ENCODE measurements at regions not wholly inside any gene's neighbourhood (a gene's known extent, or its start where the extent isn't known, plus 50 kb on each side); places are given as distances from the start of the nearest gene placed in this dataset.

- no peak for TF ChIP-seq EP300 (IDR thresholded peaks at IDR 0.05)
- TF ChIP-seq POLR2A (IDR thresholded peaks at IDR 0.05), result no peak
- TF ChIP-seq, protein P1, sequence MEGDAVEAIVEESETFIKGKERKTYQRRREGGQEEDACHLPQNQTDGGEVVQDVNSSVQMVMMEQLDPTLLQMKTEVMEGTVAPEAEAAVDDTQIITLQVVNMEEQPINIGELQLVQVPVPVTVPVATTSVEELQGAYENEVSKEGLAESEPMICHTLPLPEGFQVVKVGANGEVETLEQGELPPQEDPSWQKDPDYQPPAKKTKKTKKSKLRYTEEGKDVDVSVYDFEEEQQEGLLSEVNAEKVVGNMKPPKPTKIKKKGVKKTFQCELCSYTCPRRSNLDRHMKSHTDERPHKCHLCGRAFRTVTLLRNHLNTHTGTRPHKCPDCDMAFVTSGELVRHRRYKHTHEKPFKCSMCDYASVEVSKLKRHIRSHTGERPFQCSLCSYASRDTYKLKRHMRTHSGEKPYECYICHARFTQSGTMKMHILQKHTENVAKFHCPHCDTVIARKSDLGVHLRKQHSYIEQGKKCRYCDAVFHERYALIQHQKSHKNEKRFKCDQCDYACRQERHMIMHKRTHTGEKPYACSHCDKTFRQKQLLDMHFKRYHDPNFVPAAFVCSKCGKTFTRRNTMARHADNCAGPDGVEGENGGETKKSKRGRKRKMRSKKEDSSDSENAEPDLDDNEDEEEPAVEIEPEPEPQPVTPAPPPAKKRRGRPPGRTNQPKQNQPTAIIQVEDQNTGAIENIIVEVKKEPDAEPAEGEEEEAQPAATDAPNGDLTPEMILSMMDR (IDR thresholded peaks at IDR 0.05), result no peak
- Histone ChIP-seq H3K27ac (no peak overlapping the region), H3K9me3 (peaks cover 0 to 9% (median 0%) of the 10 kb centered on the region in 4 donors), H3K27me3 (no peaks in the 10 kb centered on the region), H3K36me3 (no peaks in the 10 kb centered on the region), H3K4me1 (no peaks in the 10 kb centered on the region), H3K4me3 (no peak overlapping the region)
- WGBS, 2 donors, result 71 to 80% methylated on average over 5 of the region's 5 CpGs
- no peak for DNase-seq (ENCODE audit: low spot score in 2 of 2)
Observed at GRCh38 chr3:34646911-34647460, 848.6 kb downstream of the PDCD6IP start.

DNA sequence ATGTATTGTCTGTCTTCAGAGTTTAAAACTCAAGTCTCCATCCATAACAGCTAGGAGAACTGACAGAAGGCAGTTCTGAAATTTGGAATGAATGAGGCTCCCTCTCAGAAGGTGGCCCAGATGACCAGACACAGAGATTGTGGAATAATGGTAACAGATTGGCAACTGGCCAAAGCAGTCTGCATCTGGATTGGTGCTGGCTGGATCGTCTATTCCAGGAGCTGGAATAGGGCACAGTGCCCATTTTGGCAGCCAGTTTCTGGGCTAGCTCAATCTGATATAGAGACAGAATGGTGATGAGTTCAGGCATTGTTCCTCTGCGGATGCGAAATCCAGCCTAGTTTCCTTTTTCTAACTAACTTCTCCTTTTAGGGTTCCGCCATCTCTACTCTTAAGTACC lies 851.7 kb downstream of the PDCD6IP start:
- H3K4me3 ChIP-seq, result no peak overlapping the region
- no peaks in the 10 kb centered on the region for H3K27me3 ChIP-seq
- 83 to 87% methylated on average over 4 of the region's 4 CpGs for WGBS, 2 donors
- DNase-seq (ENCODE audit: low spot score in 2 of 2), result no peak
- no peaks in the 10 kb centered on the region for H3K9me3 ChIP-seq
- TF ChIP-seq EP300 (IDR thresholded peaks at IDR 0.05) (no peak), POLR2A (IDR thresholded peaks at IDR 0.05) (no peak)
- TF ChIP-seq, protein P1 (IDR thresholded peaks at IDR 0.05), result no peak
- H3K4me1 ChIP-seq, result no peaks in the 10 kb centered on the region
- no peak overlapping the region for H3K27ac ChIP-seq
- no peaks in the 10 kb centered on the region for H3K36me3 ChIP-seq

DNA sequence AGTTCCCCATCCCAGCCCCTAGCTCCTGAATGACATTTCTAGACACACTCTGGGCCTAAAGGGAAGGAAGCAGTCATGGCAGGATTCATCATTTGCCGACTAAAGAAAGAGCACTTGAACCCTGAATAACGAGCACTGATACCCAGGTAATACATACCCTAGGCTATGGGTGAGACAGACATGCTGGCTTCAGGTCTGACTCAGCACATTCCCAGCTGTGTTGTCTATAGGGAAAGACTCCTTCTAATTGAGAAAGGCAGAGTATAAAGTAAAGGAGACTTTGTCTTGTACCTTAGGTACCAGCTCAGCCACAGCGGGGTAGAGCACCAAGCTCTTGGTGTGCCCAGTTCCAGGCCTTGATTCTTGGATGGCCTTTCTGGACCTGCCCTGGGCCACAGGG lies 870.5 kb downstream of the PDCD6IP start:
- no peak for DNase-seq (ENCODE audit: low spot score in 2 of 2)
- Histone ChIP-seq H3K4me1 (no peaks in the 10 kb centered on the region), H3K36me3 (no peaks in the 10 kb centered on the region), H3K4me3 (no peak overlapping the region), H3K27me3 (no peaks in the 10 kb centered on the region), H3K9me3 (no peaks in the 10 kb centered on the region), H3K27ac (no peak overlapping the region)
- 69 to 81% methylated on average over 3 of the region's 3 CpGs for WGBS, 2 donors
- TF ChIP-seq POLR2A (IDR thresholded peaks at IDR 0.05) (no peak), EP300 (IDR thresholded peaks at IDR 0.05) (no peak)
- TF ChIP-seq, protein P1 (IDR thresholded peaks at IDR 0.05), result no peak

DNA sequence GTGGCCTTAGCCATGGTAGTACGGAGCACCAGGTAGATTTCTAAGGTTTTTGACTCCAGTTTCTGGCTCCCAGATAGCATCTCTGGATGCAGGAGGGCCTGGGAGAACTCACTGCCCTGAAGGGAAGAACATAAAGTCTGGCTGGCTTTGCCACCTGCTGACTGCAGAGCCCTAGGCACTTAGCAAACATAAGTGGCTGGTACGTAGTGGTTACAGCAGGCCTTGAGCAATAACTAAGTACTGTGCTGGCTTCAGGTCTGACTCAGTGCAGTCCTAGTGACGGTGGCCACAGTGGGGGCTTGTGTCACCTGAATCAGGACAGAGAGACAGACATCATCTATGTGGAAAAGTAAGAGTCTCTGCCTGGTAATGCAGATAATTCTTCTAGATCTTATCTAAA lies 871.1 kb downstream of the PDCD6IP start:
- Histone ChIP-seq H3K4me3 (no peak overlapping the region), H3K4me1 (no peaks in the 10 kb centered on the region), H3K36me3 (no peaks in the 10 kb centered on the region), H3K9me3 (no peaks in the 10 kb centered on the region), H3K27ac (no peak overlapping the region), H3K27me3 (no peaks in the 10 kb centered on the region)
- TF ChIP-seq POLR2A (IDR thresholded peaks at IDR 0.05) (no peak), EP300 (IDR thresholded peaks at IDR 0.05) (no peak)
- TF ChIP-seq, protein P1 (IDR thresholded peaks at IDR 0.05), result no peak
- WGBS, 2 donors, result 81 to 83% methylated on average over 3 of the region's 3 CpGs
- no peak for DNase-seq (ENCODE audit: low spot score in 2 of 2)

DNA sequence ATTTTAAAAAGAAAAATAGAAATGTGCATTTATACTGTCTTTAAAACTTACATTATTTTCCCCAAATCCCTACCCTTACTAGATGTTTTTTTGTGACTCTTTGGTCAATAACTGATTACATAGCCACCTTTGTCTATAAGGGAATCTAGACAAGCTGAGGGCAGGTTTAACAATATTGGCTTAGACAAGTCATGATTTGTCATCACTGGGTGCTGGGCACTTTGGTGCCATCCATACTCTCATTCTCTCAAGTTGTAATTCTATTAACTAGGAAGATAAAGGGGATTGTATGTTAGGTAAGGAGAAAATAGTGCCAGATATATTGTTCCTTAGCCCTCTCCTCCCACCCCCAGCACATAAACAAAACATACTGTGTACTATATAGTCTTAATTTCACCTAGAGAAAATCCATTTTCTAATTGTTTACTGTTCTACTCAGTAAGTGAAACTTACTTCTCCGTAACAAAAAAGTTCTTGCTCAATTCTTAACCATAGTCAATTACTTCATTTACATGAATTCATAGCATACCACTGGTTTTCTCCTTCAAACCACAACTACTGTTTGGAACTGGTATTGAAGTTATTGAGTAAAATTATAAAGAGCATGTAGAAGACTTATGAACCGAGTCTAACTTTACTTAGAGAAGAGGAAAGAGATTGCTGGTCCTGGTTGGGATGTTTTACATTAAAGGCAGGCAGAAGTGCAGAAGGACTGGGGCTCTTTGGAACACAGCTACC lies 877.1 kb downstream of the PDCD6IP start:
- 82 to 84% methylated on average over 2 of the region's 2 CpGs for WGBS, 2 donors
- DNase-seq (ENCODE audit: low spot score in 2 of 2), result no peak
- no peaks in the 10 kb centered on the region for H3K4me1 ChIP-seq

More for the DNA sequence above, 877.1 kb downstream of the PDCD6IP start:
- Histone ChIP-seq H3K27ac (no peak overlapping the region), H3K36me3 (no peaks in the 10 kb centered on the region), H3K4me3 (no peak overlapping the region), H3K27me3 (no peaks in the 10 kb centered on the region), H3K9me3 (no peaks in the 10 kb centered on the region)
- TF ChIP-seq, protein P1 (IDR thresholded peaks at IDR 0.05), result no peak
- TF ChIP-seq POLR2A (IDR thresholded peaks at IDR 0.05), result no peak
- TF ChIP-seq EP300 (IDR thresholded peaks at IDR 0.05), result no peak

Data from tibial nerve (tissue), 4 donors.